PC-9 (cell line): ENCODE measurements at regions not wholly inside any gene's neighbourhood (a gene's known extent, or its start where the extent isn't known, plus 50 kb on each side); places are given as distances from the start of the nearest gene placed in this dataset.

ENCODE experiments used
- BruUV-seq: library from RNA; stranded (reverse); fragments of 400-500 nt; replicated peaks from 2 replicates; lab custom pipeline; 2021; lab: Mats Ljungman, UMichigan
- CTCF ChIA-PET: fragments of 300-600 bp; sonication (Branson Sonifier 250); formaldehyde crosslinking; loops from one replicate; lab custom pipeline; 2022; ENCODE audit warnings: antibody characterized with exemption; lab: Charles Lee
- POLR2A ChIA-PET: fragments of 300-600 bp; sonication (Branson Sonifier 250); formaldehyde crosslinking; loops from one replicate; lab custom pipeline; 2022; ENCODE audit warnings: antibody characterized with exemption; ENCODE audit not compliant: unreplicated experiment; lab: Charles Lee
- DNase-seq, 2 experiments: peaks; one replicate each; pipeline versions ENCODE4 v3.0.0 to v3.0.0-alpha.2; 2015 to 2022; ENCODE audit warnings: mixed read lengths in 1 of 2
- H2AFZ ChIP-seq: fragments of 200-600 bp; sonication (generic); 2 replicates; pipeline ENCODE4 v1.8.1; 2017; ENCODE audit warnings: antibody characterized with exemption
- H3F3A ChIP-seq: fragments of 200-600 bp; sonication (generic); 2 replicates; pipeline ENCODE4 v1.8.1; 2017; ENCODE audit warnings: antibody characterized with exemption, mild to moderate bottlenecking, low read depth; ENCODE audit not compliant: insufficient read depth
- H3K27ac ChIP-seq: fragments of 200-600 bp; sonication (generic); 2 replicates; pipeline ENCODE4 v1.6.1; 2016; ENCODE audit warnings: mixed run types
- H3K27me3 ChIP-seq: fragments of 200-600 bp; sonication (generic); 2 replicates; pipeline ENCODE4 v1.6.1; 2016; ENCODE audit warnings: low read depth, mixed run types; ENCODE audit not compliant: insufficient read depth
- H3K36me3 ChIP-seq: fragments of 200-600 bp; sonication (generic); 2 replicates; pipeline ENCODE4 v1.6.1; 2016; ENCODE audit warnings: low read depth, mixed run types
- H3K4me1 ChIP-seq: fragments of 200-600 bp; sonication (generic); replicated peaks from 2 replicates; pipeline ENCODE4 v1.6.1; 2016; ENCODE audit warnings: mixed run types; ENCODE audit not compliant: insufficient read depth
- H3K4me2 ChIP-seq: fragments of 200-600 bp; sonication (generic); 2 replicates; pipeline ENCODE4 v1.6.1; 2017; ENCODE audit warnings: mixed run types
- H3K4me3 ChIP-seq: fragments of 200-600 bp; sonication (generic); 2 replicates; pipeline ENCODE4 v1.6.1; 2016; ENCODE audit warnings: mixed run types
- H3K79me2 ChIP-seq: fragments of 200-600 bp; sonication (generic); 2 replicates; pipeline ENCODE4 v1.6.1; 2017; ENCODE audit warnings: low read depth, mixed run types
- H3K9me2 ChIP-seq: fragments of 200-600 bp; sonication (generic); 2 replicates; pipeline ENCODE4 v1.8.1; 2017; ENCODE audit warnings: mild to moderate bottlenecking; ENCODE audit not compliant: insufficient read depth
- H3K9me3 ChIP-seq: fragments of 200-600 bp; sonication (generic); 2 replicates; pipeline ENCODE4 v1.8.1; 2016; ENCODE audit warnings: low read depth; ENCODE audit not compliant: insufficient read depth
- H4K20me1 ChIP-seq: fragments of 200-600 bp; sonication (generic); 2 replicates; pipeline ENCODE4 v1.8.1; 2017; ENCODE audit not compliant: insufficient read depth
- CTCF ChIP-seq: fragments of 200-600 bp; sonication (generic); conservative IDR thresholded peaks from 2 replicates; pipeline ENCODE4 v1.6.1; 2017; ENCODE audit warnings: mixed run types, antibody characterized with exemption, mild to moderate bottlenecking, moderate library complexity
- EZH2 ChIP-seq: fragments of 200-600 bp; sonication (generic); IDR thresholded peaks from 2 replicates; pipeline ENCODE4 v1.8.0; 2017; ENCODE audit warnings: antibody characterized with exemption, low read depth
- intact Hi-C: fragments of 100-400 bp; cut with micrococcal nuclease; formaldehyde crosslinking; loops from one replicate; pipeline ENCODE4 v1.10.0; 2022; ENCODE audit not compliant: unreplicated experiment

GRCh38 chr5:100252944-100253343 is 282.2 kb upstream of the FAM174A start:
- Histone ChIP-seq H2AFZ (no peak overlapping the region), H3K9me3 (no peaks in the 10 kb centered on the region), H3K36me3 (no peaks in the 10 kb centered on the region), H3K4me2 (no peak overlapping the region), H3K27me3 (no peaks in the 10 kb centered on the region), H3K4me3 (no peak overlapping the region), H3K27ac (no peak overlapping the region), H3K79me2 (no peaks in the 10 kb centered on the region), H3K9me2 (no peaks in the 10 kb centered on the region), H3F3A (no peaks in the 10 kb centered on the region), H4K20me1 (no peaks in the 10 kb centered on the region), H3K4me1 (no peaks in the 10 kb centered on the region)
- BruUV-seq = no TSS peak
- intact Hi-C loops = no loop called here
- ChIA-PET POLR2A (no interaction called here), CTCF (no interaction called here)
- DNase-seq = no peak
- TF ChIP-seq EZH2 = no peak
- no peak for TF ChIP-seq CTCF

GRCh38 chr5:100252037-100252436 is 283.1 kb upstream of the FAM174A start:
- Histone ChIP-seq H3K4me3 (no peak overlapping the region), H3K36me3 (no peaks in the 10 kb centered on the region), H3F3A (no peaks in the 10 kb centered on the region), H4K20me1 (no peaks in the 10 kb centered on the region), H3K9me2 (no peaks in the 10 kb centered on the region), H3K27ac (no peak overlapping the region), H2AFZ (no peak overlapping the region), H3K4me1 (no peaks in the 10 kb centered on the region), H3K79me2 (no peaks in the 10 kb centered on the region), H3K9me3 (no peaks in the 10 kb centered on the region), H3K4me2 (no peak overlapping the region), H3K27me3 (no peaks in the 10 kb centered on the region)
- no peak for TF ChIP-seq EZH2
- no peak for TF ChIP-seq CTCF
- intact Hi-C loops = no loop called here
- DNase-seq = no peak
- ChIA-PET POLR2A (no interaction called here), CTCF (no interaction called here)
- no TSS peak for BruUV-seq

DNA sequence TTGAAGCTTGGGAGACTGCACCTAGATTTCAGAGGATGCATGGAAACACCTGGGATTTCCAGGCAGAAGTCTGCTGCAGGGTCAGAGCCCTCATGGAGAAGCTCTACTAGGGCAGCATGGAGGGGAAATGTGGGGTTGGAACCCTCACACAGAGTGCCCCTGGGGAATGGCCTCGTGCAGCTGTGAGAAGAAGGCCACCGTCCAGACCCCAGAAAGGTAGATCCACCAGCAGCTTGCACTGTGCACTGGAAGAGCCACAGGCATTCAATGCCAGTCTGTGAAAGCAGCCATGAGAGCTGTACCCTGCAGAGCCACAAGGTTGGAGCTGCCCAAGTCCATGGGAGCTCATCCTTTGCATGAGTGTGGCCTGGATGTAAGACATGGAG is 285.3 kb upstream of the FAM174A start:
- Histone ChIP-seq H3F3A (no peaks in the 10 kb centered on the region), H3K9me2 (no peaks in the 10 kb centered on the region), H4K20me1 (no peaks in the 10 kb centered on the region), H3K27ac (no peak overlapping the region), H3K36me3 (no peaks in the 10 kb centered on the region), H2AFZ (no peak overlapping the region), H3K4me2 (no peak overlapping the region), H3K4me1 (no peaks in the 10 kb centered on the region), H3K4me3 (no peak overlapping the region), H3K27me3 (no peaks in the 10 kb centered on the region), H3K9me3 (no peaks in the 10 kb centered on the region), H3K79me2 (no peaks in the 10 kb centered on the region)
- ChIA-PET CTCF (no interaction called here), POLR2A (no interaction called here)
- TF ChIP-seq EZH2 = no peak
- TF ChIP-seq CTCF = no peak
- BruUV-seq = no TSS peak
- DNase-seq = no peak
- intact Hi-C loops = no loop called here
